B cell (primary cell): ENCODE measurements at regions not wholly inside any gene's neighbourhood (a gene's known extent, or its start where the extent isn't known, plus 50 kb on each side); places are given as distances from the start of the nearest gene placed in this dataset.

Source experiments
- CTCF ChIP-seq: fragments of 200-600 bp; IDR thresholded peaks from one replicate; pipeline ENCODE4 v1.8.0; 2022; ENCODE audit warnings: antibody characterized with exemption, mild to moderate bottlenecking
- EZH2 ChIP-seq: IDR thresholded peaks from 2 replicates; pipeline ENCODE4 v1.6.1; 2012; ENCODE audit warnings: borderline replicate concordance, low read depth, mild to moderate bottlenecking, moderate library complexity, low read length; ENCODE audit not compliant: insufficient read depth, poor library complexity, severe bottlenecking

- no peak for TF ChIP-seq CTCF
- no peak for TF ChIP-seq EZH2
These were observed 49.7 kb upstream of the GRAMD2B start for GRCh38 chr5:126373375-126374108.
